Lung microvascular endothelial cell (primary cell): ENCODE measurements at regions not wholly inside any gene's neighbourhood (a gene's known extent, or its start where the extent isn't known, plus 50 kb on each side); places are given as distances from the start of the nearest gene placed in this dataset.
A peak's percentile ranks its signal among the peaks of the same experiment; 100 is the strongest.
"Not testable (repeated sequence)": the region's sequence is repeated elsewhere in the genome, so short reads cannot be mapped to it uniquely, and the experiment has no call there.

Experiments
- DNase-seq, 2 donors: peaks; one replicate each; pipeline versions ENCODE4 v3.0.0 to v3.0.0-alpha.2; 2010; ENCODE audit warnings: low read depth in 2 of 2

DNA sequence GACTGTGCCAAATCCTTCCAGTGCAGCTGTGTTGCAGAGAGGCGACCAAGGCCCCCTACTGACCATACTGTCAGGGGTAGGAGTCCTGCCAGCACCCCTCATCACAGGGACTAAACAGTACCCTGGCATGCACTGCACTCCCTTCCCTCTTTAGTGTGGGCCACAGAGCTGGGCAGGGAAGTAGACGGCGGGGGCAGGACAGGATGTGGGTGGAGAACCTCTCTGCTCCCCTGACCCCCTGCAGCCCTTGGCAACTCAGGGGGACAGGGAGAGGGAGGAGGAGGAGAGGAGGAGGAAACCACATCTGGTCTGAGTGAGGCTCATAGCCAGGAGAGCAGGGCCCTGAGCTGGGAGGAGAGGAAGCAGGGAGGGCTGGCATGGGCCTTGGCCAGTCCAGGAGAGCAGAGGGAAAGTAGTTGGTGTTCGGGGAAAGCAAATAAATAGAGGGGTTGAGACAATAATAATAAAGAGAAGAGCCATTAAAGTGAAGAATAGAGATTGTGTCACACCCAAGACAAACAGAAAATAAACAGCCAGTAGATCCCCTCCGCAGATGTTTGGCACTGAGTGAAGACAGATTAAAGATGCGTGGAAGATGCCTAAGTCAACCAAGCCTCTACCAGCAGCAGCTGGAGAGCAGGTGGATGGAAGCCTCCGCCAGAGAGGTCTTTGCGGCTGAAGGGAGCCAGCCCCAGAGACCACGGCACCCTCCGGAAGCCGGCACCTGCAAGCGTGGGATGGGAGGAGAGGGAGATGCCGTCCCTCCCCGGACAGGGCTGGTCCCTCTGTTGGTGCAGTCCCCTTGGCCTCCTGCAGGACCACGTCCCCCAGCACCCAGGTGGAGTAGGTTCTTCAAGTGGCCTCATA lies 61.5 kb downstream of the RPUSD4 start:
- DNase-seq: peak in 1 of 2 donors; percentile 27

DNA sequence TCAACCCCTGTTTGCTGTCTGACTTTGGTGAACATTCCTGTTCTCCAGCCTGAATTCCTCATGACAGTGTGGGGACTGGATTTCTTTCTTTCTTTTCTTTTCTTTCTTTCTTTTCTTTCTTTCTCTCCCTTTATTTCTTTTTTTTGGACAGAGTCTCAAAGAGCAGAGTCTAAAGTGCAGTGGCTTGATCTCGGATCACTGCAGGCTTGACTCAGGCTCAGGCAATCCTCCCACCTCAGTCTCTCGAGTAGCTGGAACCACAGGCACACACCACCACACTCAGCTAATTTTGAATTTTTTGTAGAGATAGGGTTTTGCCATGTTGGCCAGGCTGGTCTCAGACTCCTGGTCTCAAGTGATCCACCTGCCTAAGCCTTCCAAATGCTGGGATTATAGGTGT lies 63.1 kb downstream of the RPUSD4 start:
- DNase-seq: no peak

DNA sequence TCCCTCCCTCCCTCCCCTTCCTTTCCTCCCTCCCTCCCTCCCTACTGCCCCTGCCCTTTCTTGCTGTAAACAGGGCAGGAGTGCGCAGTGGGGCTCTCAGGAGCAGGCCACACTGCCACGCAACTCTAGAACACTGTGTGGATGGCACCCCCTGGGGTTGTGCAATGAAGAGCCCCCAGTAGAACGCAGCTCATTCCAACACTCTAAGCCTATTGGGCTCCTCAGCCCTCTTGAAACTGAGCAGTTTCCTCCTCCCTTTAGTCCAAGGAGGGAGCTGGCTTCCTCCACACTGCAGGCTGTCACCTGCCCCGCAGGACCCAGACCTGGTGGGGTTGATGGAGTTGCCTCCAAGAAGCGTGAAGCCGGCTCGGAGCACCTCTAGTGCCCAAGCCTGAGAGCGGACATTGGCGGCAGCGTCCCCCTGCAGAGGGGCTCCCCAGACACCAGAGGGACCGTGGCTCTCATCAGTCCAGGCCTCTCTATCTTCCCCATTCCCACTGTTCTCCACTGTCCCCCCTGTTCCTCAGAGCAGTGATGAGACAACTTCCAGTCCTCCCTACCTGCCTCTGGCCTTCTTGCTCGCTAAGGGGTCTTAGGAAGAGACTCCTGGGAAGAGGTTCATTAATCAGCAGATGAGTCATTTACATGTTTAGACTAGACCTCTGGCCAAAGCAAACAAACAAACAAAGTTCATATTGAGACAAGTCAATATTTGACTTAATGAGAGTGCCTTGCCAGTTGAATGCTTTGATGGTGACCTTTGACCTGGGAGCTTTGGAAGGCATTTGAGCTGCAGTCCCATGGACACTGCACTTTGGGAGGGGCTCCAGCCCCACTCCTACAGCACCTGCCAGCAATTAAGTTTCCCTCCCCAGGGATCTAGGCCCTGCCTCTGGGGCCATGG lies 64.0 kb downstream of the RPUSD4 start:
- no peak for DNase-seq

DNA sequence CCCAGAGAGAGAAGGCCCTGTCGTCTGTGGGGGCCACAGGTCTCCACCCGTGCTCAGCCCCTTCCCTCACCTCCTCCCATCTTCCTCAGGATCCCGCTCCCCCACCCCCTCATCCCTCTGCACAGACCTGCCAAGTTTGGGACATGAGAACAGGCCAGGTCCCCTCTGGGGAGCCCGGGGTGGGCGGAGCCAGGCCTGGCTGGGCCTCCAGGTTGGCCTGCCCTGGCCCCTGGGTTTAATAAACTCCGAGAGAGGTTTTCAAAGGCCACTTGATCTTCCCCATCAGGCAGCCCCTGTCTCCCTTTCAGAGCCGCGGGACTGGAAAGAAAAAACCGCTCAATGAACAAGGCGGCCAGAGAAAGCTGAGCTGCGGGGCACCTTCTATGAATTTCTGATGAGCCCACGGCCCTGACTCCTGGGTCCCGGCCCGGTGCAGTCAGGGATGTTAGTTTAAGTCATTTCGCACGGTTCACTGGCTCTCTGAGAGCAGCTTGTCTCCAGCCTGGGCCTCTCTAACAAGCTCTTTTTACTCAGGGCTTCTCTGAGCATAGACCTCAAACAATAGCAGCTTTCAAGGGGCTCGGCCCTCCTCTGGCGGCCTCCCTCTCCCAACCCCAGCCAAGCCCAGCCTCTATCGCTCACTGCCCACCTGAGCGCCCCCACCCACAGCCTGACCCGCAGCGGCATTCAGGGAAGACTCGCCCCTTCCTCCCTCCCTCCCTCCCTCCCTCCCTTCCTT lies 64.8 kb downstream of the RPUSD4 start:
- no peak for DNase-seq

DNA sequence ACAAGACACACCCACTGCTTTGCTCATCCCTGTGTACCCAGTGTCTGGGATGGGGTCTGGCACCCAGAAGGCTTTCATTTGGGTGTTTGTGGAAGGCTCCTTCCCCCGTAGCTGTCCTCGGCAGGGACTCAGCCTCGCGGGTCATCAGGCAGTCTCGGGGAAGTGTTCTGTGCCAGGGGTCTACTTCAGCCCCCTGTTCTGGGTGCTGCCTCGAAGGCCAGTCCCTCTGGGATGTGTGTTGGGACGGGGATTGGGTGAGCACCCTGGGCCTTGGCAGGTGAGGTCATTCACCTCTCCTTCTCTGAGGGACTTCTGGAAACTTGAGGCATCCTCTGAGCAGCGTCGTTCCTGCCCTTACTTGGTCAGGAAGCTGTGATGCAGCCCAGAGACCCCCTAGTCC lies 65.5 kb downstream of the RPUSD4 start:
- no peak for DNase-seq

DNA sequence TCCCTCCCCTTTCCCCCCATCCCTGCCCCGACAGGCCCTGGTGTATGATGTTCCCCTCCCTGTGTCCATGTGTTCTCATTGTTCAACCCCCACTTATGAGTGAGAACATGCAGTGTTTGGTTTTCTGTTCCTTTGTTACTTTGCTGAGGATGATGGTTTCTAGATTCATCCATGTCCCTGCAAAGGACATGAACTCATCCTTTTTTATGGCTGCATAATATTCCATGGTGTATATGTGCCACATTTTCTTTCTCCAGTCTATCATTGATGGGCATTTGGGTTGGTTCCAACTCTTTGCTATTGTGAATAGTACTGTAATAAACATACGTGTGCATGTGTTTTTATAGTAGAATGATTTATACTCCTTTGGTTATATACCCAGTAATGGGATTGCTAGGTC lies 68.0 kb downstream of the RPUSD4 start:
- not testable (repeated sequence) for DNase-seq

DNA sequence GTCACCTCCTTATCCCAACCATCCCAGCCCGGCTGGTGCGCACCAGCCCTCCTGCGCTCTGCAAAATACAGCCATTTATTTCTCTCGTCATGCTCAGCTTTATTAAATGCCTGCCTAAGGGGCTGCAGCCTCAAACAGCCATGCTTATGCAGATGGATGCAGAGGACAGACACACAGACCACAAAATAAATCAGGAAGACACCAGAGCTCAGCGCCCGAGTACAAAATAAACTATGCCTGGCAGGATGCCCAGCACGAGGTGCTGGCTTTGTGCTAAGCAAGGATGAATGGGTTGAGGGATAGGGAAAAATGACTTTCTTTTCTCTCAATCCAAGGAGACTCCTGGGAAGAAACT lies 70.5 kb downstream of the RPUSD4 start:
- DNase-seq: peak; percentile 52 to 62

DNA sequence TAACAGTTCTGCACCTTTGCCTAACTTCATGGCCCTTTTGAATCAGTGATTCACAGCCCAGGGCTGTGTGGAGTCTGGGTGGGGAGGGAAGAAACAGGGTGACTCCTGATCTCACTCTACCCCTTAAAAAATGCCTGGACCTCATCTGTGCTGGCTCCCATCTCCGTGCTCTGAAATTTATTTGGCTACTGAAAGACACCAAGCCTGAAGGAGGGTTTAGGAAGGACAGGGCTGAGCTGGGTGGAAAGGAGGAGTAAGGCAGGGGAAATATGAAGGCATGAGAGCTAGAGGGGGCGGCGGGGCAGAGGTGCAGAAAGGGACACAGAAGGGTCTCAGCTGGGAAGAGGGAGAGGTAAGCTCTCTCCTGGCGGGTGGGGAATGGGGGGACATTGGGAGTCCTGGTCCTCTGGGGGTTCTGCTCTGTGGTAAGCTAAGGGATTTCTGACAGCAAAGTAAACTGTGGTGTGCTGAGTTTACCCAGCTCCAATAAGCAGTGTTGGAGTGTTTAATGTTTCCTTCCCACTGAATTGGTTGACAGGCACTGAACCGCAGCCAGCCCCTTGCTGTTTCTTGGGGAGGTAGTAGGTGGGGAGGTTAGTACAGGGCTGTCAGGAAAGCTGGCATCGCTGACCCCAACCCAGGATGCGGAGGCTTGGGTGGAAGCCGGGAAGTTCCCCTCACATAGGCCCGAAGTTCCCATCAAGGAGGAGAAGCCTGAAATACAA lies 71.1 kb downstream of the RPUSD4 start:
- DNase-seq: no peak

DNA sequence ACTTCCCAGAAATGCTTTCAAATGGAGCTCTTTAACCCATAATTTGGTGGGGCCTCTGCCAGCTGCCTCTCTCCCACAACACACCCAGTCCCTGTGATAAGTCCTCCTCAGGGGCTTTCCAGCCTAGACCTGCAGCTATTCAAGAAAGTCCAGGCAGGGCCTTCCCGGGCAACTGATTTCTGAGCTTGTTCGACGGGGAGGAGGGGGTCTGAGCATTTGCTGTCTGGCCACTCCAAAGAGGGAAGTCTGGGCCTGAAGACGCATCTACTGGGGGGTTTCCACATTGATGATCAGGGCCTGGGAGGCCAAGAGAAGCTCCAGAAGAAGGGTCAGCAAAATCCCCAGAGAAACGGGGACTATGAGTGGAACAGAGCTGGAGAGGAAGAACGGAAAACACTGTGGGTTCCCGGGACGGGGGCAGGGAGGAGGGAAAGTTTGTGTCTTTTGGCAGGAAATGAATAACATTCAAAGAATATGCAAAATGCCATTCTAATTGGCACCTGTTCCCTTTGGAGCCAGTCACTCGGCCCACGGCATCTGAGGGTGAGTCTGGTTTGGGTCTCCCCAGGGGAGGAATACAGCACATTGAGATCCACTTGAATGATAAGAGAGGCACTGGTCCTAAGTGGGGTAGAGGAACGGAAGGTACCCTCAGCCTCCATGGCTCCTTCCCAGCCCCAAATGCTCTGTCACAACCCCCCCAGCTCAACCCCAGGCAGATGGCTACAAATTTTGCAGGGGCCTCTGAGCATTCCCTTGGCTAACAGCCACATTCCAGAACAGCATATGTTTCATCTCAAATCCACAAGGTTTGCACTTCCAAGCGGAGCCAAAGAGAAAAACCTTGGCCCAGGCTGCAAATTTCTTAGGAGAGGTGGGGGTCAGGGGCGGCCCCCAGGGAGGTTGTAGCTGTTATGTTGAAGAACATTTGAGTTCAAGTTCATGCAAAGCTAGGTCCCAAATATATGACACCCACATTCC lies 72.0 kb downstream of the RPUSD4 start:
- peak; percentile 24 to 42 for DNase-seq

DNA sequence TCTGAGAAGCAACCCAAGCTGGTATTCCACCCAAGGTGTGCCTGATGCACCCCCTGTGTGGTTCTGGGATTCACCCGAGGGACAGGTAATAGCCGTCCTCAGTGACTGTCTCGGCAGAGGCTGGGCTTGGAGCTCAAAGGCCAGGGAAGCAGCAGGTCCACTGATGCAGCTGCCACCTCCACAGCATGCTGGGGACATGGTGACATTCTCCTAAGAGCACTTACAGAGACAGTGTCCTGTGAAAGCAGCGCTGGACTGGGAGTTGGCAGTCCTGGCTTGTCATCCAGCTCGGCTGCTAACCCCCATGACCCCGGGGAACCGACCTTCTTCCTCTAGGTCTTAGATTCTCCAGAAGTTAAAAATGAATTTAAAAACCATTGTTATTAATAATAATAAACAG lies 72.8 kb downstream of the RPUSD4 start:
- no peak for DNase-seq

DNA sequence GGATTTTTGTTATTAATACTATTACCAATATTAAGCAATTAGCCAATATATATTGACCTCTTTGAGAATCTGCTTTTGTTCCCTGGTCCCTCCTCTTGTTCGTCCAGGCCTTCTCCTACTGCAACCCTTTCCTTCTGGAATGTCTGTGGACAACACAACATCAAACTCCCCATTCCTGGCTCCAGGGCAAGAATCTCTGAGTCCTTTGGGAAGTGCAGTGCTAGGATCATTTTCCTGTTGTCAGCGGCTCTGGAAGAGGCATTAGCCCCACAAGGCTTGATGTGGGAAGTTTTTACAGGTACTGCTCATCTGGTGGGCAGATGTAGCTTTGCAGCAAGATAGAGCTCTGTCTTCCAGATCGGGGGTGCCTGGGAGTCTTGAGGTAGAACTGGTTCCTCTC lies 74.3 kb downstream of the RPUSD4 start:
- DNase-seq: no peak

DNA sequence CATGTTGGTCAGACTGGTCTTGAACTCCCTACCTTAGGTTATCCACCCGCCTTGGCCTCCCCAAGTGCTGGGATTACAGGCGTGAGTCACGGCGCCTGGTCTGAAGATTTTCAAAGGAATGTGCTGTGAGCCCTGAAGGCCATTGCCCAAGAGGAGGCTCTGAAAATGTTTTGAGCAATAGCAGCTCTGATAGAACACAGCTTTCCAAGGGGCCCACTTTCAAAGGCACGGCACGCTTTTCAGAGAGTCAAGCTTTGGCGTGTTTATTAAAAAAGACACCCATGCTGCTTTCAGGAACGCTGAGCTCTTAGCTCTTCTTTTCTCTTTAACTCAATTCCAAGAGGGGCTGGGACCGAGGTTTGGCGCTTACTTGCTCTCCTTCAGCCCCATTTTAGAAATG lies 73.8 kb upstream of the CDON start:
- DNase-seq: no peak

DNA sequence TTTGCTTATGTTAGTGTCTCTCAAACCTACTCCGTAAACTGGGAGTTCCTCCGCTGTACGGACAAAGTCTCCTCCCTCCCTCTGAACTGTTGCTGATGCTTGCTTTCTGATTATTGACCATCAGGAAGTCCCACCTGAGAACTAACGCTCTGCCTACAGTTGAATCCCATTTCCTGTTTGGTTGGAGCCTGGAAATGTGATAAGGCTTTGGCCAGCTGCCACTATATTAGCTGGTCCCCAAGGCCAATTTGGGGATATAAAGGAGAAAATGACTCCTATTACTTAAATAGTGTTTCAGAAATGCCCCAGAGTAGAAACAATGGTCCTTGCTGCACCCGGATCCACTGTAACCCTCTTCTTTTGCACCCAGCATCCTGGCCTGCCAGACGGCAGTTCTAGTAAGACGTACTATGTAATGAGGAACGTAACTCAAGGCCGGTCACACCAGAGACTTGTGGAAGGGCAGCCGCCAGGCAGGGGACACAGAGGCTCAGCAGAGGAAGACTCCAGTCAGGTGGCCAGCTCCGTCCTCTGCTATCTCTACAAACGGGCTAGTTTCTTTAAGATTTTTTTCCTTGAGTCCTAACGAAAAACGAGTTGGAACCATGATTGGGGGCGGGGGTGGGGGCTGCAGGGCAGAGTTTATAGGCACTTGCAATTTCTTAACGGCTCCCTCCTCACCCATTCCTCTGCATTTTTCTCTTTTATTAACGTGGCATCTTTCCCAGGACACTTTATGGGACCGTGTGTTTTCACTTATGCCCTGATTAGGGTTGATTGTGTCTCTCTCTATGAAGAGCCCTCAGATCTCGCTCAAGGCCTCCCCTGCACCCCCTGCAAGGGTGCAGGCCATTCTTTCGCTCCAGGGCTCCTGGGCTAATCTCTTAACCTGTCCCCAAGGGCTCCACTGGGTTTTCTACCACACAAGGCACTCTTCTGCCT lies 72.8 kb upstream of the CDON start:
- no peak for DNase-seq

DNA sequence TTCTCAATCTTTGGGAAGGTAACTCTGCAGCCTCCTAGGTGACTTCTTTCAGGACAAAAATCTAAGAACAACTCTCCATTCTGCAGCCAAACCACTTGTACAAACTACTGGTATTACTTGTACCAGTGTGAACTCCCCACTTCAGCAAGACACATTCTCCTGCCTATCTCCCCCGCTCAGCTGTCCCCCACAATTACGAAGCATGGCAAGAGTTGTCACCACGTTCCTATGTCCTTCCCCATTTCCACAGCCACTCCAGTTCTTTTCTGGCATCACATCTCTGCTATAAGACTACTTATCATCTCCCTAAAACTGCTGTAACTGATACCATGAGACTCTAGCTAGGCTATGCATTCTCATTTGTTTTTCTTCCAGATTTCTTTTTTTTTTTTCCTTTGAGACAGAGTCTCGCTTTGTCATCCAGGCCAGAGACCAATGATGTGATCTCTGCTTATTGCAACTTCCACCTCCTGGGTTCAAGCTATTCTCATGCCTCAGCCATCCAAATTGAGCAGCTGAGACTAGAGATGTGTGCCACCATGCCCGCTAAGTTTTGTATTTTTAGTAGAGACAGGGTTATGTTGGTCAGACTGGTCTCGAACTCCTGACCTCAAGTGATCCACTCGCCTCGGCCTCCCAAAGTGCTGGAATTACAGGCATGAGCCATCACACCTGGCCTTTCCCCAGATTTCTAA lies 71.9 kb upstream of the CDON start:
- DNase-seq: no peak

DNA sequence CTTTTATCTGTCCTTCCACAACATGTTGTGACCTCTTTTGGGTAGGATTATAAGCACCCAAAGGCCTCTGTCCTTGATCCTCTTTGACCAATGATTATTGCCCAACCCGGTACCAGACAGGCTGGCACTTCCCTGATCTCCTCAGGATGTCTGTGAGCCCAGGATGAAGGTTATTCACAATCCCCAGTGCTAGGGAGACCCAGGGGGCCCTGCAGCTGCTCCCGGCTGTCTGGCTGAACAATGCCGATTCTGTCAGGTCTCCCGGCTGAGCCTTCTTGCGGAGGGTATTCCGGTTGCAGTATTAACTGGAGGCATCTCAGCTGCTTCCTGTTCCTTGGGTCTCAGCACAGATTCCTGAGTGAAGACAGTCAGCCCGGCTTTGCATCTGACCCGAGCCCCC lies 71.2 kb upstream of the CDON start:
- DNase-seq: no peak

DNA sequence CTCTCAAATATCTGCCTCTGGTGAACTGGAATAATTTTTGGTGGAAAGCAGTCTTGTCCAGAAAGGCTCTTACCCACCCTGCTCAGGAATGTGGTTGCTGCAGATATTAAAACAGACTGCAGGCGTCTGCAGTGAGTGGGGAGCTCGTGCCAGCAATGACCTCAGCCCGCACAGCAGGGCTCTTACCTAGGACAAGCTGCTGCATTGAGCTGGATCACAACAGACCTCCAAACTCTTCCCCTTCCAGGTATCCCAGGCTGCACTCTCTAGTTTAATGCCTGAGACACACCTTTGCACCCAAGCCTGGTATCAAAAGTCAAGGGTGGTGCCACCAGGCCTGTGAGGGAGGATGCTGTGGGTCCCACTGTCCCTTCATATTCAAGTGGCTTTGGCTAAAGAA lies 69.7 kb upstream of the CDON start:
- no peak for DNase-seq

DNA sequence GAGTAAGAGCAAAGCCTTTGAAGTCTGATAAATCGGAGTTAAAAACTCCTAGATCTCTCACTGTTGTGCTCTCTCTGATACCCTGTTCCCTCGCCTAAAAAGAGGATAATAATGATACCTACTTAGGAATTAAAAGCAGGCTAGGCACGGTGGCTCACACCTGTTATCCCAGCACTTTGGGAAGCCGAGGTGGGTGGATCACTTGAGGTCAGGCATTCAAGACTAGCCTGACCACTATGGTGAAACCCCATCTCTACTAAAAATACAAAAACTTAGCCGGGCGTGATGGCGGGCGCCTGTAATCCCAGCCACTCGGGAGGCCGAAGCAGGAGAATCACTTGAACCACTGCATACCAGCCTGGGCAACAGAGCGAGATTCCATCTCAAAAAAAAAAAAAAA lies 68.1 kb upstream of the CDON start:
- DNase-seq: not testable (repeated sequence)
